ENCODE measurements at regions not wholly inside any gene's neighbourhood (a gene's known extent, or its start where the extent isn't known, plus 50 kb on each side); places are given as distances from the start of the nearest gene placed in this dataset.

DNA sequence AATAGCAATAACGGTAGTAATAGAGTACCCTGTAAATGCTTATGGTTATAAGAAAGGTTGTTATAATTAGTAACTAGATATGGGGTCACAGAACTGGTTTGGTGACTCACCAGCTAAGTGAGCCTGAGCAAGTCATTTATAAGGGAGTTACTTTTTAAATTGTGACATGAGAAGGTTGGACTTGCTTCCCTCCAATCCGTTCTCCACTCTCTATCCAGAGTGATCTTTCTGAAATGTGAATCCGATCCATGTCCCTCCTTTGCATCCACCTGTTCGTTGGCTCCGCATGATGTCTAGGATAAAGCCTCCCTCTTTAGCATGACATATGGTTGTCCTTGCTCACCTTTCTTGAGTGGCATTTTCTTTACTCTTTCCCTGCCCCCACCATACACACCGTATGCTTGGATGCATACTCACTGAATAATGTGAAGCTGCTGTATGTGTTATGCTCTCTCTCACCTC lies 83.1 kb downstream of the CDC42EP3 start:
- no peaks in the 10 kb centered on the region for H3F3A ChIP-seq (ENCODE audit: insufficient read depth, low read length)
- H3K4me2 ChIP-seq (ENCODE audit: low read length) = no peak overlapping the region

DNA sequence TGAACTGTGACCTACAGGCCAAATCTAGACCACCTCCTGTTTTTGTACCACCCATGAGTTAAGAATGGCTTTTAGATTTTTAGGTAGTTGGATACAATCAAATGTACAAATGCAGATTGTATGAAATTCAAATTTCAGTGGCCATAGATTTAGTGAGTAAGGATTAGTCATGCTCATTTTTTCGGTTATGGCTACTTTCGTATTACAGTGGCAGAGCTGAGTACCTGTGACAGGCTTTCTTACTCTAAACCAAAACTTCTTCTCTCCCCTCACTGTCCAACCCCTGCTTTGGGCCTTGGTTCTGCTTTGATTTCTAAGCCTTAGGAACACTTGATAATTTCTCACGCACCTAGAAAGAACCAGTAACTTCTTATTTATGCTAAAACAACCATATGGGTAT lies 82.1 kb downstream of the CDC42EP3 start:
- no peak overlapping the region for H3K4me3 ChIP-seq (ENCODE audit: low read depth, low read length, poor library complexity, severe bottlenecking)
- no peaks in the 10 kb centered on the region for H3F3A ChIP-seq (ENCODE audit: insufficient read depth, low read length)
- TF ChIP-seq EZH2 (IDR thresholded peaks at IDR 0.05; ENCODE audit: borderline replicate concordance, low read length) = no peak
- TF ChIP-seq, protein P1, sequence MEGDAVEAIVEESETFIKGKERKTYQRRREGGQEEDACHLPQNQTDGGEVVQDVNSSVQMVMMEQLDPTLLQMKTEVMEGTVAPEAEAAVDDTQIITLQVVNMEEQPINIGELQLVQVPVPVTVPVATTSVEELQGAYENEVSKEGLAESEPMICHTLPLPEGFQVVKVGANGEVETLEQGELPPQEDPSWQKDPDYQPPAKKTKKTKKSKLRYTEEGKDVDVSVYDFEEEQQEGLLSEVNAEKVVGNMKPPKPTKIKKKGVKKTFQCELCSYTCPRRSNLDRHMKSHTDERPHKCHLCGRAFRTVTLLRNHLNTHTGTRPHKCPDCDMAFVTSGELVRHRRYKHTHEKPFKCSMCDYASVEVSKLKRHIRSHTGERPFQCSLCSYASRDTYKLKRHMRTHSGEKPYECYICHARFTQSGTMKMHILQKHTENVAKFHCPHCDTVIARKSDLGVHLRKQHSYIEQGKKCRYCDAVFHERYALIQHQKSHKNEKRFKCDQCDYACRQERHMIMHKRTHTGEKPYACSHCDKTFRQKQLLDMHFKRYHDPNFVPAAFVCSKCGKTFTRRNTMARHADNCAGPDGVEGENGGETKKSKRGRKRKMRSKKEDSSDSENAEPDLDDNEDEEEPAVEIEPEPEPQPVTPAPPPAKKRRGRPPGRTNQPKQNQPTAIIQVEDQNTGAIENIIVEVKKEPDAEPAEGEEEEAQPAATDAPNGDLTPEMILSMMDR (IDR thresholded peaks at IDR 0.05; ENCODE audit: low read length) = no peak
- no peak overlapping the region for H2AFZ ChIP-seq (ENCODE audit: low read length)
- H3K36me3 ChIP-seq (ENCODE audit: insufficient read depth, low read length) = no peaks in the 10 kb centered on the region
- H3K27ac ChIP-seq (ENCODE audit: low read depth, low read length, poor library complexity, severe bottlenecking) = no peak overlapping the region
- no peak overlapping the region for H3K4me2 ChIP-seq (ENCODE audit: low read length)
- no peaks in the 10 kb centered on the region for H3K9me2 ChIP-seq (ENCODE audit: low read depth, low read length)
- no peaks in the 10 kb centered on the region for H3K79me2 ChIP-seq (ENCODE audit: insufficient read depth, low read length)
- H3K27me3 ChIP-seq (ENCODE audit: insufficient read depth, low read length) = no peaks in the 10 kb centered on the region
- no peaks in the 10 kb centered on the region for H3K9me3 ChIP-seq (ENCODE audit: low read length)
- H3K4me1 ChIP-seq (ENCODE audit: insufficient read depth, low read length, severe bottlenecking) = no peaks in the 10 kb centered on the region
- no peak overlapping the region for H3K9ac ChIP-seq (ENCODE audit: low read length)
- no peaks in the 10 kb centered on the region for H4K20me1 ChIP-seq (ENCODE audit: insufficient read depth, low read length)

More for the DNA sequence above, 83.1 kb downstream of the CDC42EP3 start:
- no peaks in the 10 kb centered on the region for H3K36me3 ChIP-seq (ENCODE audit: insufficient read depth, low read length)
- no peak overlapping the region for H3K9ac ChIP-seq (ENCODE audit: low read length)
- H3K4me3 ChIP-seq (ENCODE audit: low read depth, low read length, poor library complexity, severe bottlenecking) = no peak overlapping the region
- no peak overlapping the region for H2AFZ ChIP-seq (ENCODE audit: low read length)
- H3K79me2 ChIP-seq (ENCODE audit: insufficient read depth, low read length) = no peaks in the 10 kb centered on the region
- H3K27me3 ChIP-seq (ENCODE audit: insufficient read depth, low read length) = no peaks in the 10 kb centered on the region
- no peaks in the 10 kb centered on the region for H3K9me3 ChIP-seq (ENCODE audit: low read length)
- H3K4me1 ChIP-seq (ENCODE audit: insufficient read depth, low read length, severe bottlenecking) = no peaks in the 10 kb centered on the region
- H3K9me2 ChIP-seq (ENCODE audit: low read depth, low read length) = no peaks in the 10 kb centered on the region
- H3K27ac ChIP-seq (ENCODE audit: low read depth, low read length, poor library complexity, severe bottlenecking) = no peak overlapping the region
- no peaks in the 10 kb centered on the region for H4K20me1 ChIP-seq (ENCODE audit: insufficient read depth, low read length)
- no peak for TF ChIP-seq EZH2 (IDR thresholded peaks at IDR 0.05; ENCODE audit: borderline replicate concordance, low read length)
- TF ChIP-seq, protein P1 (IDR thresholded peaks at IDR 0.05; ENCODE audit: low read length) = no peak

DNA sequence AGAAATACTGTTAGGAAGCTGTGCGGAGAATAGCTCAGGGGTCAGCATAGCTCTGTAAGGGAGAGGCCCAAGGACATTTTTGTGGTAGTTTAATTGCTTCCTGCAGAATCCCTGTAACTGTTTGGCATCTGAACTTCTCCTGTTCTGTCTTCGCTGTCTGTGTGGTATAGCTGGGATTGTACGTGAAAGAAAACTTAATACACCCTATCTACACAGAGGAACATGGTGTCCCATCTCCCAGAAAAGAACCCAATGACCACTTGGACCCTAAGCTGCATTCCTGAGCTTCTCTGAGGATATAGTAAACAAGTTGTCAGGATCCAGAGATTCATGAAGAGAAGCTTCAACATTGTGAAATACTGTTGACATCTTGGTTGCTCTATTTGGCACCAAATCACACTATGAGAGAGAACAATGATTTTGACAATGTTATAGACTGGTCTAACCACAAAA lies 81.3 kb downstream of the CDC42EP3 start:
- H3K27ac ChIP-seq (ENCODE audit: low read depth, low read length, poor library complexity, severe bottlenecking) = no peak overlapping the region
- H4K20me1 ChIP-seq (ENCODE audit: insufficient read depth, low read length) = no peaks in the 10 kb centered on the region
- no peak overlapping the region for H3K4me2 ChIP-seq (ENCODE audit: low read length)
- no peak overlapping the region for H3K9ac ChIP-seq (ENCODE audit: low read length)
- no peaks in the 10 kb centered on the region for H3K79me2 ChIP-seq (ENCODE audit: insufficient read depth, low read length)
- TF ChIP-seq, protein P1 (IDR thresholded peaks at IDR 0.05; ENCODE audit: low read length) = no peak
- TF ChIP-seq EZH2 (IDR thresholded peaks at IDR 0.05; ENCODE audit: borderline replicate concordance, low read length) = no peak
- H3K9me3 ChIP-seq (ENCODE audit: low read length) = no peaks in the 10 kb centered on the region
- no peaks in the 10 kb centered on the region for H3K9me2 ChIP-seq (ENCODE audit: low read depth, low read length)
- no peak overlapping the region for H2AFZ ChIP-seq (ENCODE audit: low read length)
- no peaks in the 10 kb centered on the region for H3F3A ChIP-seq (ENCODE audit: insufficient read depth, low read length)
- H3K4me3 ChIP-seq (ENCODE audit: low read depth, low read length, poor library complexity, severe bottlenecking) = no peak overlapping the region
- H3K36me3 ChIP-seq (ENCODE audit: insufficient read depth, low read length) = no peaks in the 10 kb centered on the region
- no peaks in the 10 kb centered on the region for H3K27me3 ChIP-seq (ENCODE audit: insufficient read depth, low read length)
- no peaks in the 10 kb centered on the region for H3K4me1 ChIP-seq (ENCODE audit: insufficient read depth, low read length, severe bottlenecking)
